ENCODE measurements at regions not wholly inside any gene's neighbourhood (a gene's known extent, or its start where the extent isn't known, plus 50 kb on each side); places are given as distances from the start of the nearest gene placed in this dataset.

DNA sequence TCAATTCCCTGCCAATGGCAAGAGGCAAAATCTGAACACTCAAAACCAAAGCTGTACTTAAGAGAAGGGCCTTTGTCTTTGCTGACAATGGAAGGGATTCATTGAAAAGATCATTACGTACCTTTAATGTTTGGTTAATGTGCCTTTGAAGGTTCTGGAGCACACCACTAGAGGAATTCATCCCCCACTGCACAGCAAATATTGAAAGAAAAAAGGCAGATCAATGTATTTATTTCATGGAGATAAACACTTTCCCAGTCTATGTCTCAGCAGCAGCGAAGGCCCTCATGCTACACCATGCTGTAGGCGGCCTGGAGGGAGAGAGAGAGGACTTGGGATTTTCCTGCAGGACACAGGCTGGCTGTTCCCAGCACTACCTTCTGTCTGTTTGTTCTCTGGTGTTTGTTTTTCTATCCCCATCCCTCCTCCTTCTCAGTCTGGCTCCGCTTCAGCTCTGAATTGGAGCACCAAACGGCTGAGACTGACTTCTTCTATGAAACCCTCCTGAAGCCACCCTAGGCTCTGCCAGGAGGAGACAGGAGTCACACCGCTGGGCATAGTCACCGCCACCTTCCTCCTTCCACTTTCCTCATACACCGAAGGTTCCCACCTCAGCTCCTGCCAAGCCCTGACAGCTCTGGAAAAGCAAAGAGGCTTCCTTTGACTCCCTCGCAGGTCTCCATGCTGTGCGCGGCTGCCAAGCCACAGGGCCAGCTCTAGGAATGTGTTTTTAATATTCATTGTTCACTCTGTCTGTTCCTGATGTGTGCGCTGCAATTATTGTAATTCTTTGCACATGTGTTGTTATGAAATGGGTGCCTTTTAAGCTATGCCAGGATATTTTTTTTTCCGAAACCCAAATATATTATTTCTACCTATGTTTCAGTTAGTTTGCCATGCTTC, 301.5 kb downstream of the FZD1 start (continued):
- TF ChIP-seq MYC (CRISPR knock-in tag; IDR thresholded peaks at IDR 0.05; ENCODE audit: borderline replicate concordance) (no peak; the same call in 1 of the 2 replicates), CCDC6 (CRISPR knock-in tag; IDR thresholded peaks at IDR 0.05) (no peak), ZKSCAN8 (CRISPR knock-in tag; IDR thresholded peaks at IDR 0.05; ENCODE audit: borderline replicate concordance) (no peak), ZFAT (CRISPR knock-in tag; conservative IDR thresholded peaks at IDR 0.05) (no peak), ZNF616 (CRISPR knock-in tag; IDR thresholded peaks at IDR 0.05; ENCODE audit: low read depth) (no peak), ZNF44 (CRISPR knock-in tag; IDR thresholded peaks at IDR 0.05) (no peak), ISX (CRISPR knock-in tag; conservative IDR thresholded peaks at IDR 0.05) (no peak), SNRNP70 (IDR thresholded peaks at IDR 0.05; ENCODE audit: low read depth, low read length) (no peak), SMAD1 (CRISPR knock-in tag; IDR thresholded peaks at IDR 0.05; ENCODE audit: borderline replicate concordance, low read depth) (no peak), DNMT1 (CRISPR knock-in tag; IDR thresholded peaks at IDR 0.05) (no peak), ZFP37 (CRISPR knock-in tag; IDR thresholded peaks at IDR 0.05; ENCODE audit: borderline replicate concordance) (no peak), ZNF800 (CRISPR knock-in tag; IDR thresholded peaks at IDR 0.05) (no peak), FOXK2 (IDR thresholded peaks at IDR 0.05) (no peak), GLI4 (CRISPR knock-in tag; IDR thresholded peaks at IDR 0.05; ENCODE audit: borderline replicate concordance) (no peak), ZNF644 (CRISPR knock-in tag; IDR thresholded peaks at IDR 0.05; ENCODE audit: low read depth) (peak; percentile 65; the same call in 1 of the 2 replicates), RORA (CRISPR knock-in tag; IDR thresholded peaks at IDR 0.05) (no peak), FOXO1 (CRISPR knock-in tag; IDR thresholded peaks at IDR 0.05) (peak; percentile 46; the same call in 1 of the 2 replicates), ZNF816 (CRISPR knock-in tag; IDR thresholded peaks at IDR 0.05; ENCODE audit: borderline replicate concordance) (no peak), NR1H2 (CRISPR knock-in tag; IDR thresholded peaks at IDR 0.05; ENCODE audit: borderline replicate concordance, low read depth) (no peak), NFRKB (IDR thresholded peaks at IDR 0.05) (no peak), ZNF724P (CRISPR knock-in tag; IDR thresholded peaks at IDR 0.05; ENCODE audit: borderline replicate concordance) (no peak), ZSCAN12 (CRISPR knock-in tag; IDR thresholded peaks at IDR 0.05) (no peak), FOXP1 (IDR thresholded peaks at IDR 0.05) (no peak), FOXP1 (CRISPR knock-in tag; IDR thresholded peaks at IDR 0.05) (peak; percentile 52; the same call in 1 of the 2 replicates)
- TF ChIP-seq, protein P1, sequence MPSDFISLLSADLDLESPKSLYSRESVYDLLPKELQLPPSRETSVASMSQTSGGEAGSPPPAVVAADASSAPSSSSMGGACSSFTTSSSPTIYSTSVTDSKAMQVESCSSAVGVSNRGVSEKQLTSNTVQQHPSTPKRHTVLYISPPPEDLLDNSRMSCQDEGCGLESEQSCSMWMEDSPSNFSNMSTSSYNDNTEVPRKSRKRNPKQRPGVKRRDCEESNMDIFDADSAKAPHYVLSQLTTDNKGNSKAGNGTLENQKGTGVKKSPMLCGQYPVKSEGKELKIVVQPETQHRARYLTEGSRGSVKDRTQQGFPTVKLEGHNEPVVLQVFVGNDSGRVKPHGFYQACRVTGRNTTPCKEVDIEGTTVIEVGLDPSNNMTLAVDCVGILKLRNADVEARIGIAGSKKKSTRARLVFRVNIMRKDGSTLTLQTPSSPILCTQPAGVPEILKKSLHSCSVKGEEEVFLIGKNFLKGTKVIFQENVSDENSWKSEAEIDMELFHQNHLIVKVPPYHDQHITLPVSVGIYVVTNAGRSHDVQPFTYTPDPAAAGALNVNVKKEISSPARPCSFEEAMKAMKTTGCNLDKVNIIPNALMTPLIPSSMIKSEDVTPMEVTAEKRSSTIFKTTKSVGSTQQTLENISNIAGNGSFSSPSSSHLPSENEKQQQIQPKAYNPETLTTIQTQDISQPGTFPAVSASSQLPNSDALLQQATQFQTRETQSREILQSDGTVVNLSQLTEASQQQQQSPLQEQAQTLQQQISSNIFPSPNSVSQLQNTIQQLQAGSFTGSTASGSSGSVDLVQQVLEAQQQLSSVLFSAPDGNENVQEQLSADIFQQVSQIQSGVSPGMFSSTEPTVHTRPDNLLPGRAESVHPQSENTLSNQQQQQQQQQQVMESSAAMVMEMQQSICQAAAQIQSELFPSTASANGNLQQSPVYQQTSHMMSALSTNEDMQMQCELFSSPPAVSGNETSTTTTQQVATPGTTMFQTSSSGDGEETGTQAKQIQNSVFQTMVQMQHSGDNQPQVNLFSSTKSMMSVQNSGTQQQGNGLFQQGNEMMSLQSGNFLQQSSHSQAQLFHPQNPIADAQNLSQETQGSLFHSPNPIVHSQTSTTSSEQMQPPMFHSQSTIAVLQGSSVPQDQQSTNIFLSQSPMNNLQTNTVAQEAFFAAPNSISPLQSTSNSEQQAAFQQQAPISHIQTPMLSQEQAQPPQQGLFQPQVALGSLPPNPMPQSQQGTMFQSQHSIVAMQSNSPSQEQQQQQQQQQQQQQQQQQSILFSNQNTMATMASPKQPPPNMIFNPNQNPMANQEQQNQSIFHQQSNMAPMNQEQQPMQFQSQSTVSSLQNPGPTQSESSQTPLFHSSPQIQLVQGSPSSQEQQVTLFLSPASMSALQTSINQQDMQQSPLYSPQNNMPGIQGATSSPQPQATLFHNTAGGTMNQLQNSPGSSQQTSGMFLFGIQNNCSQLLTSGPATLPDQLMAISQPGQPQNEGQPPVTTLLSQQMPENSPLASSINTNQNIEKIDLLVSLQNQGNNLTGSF (CRISPR knock-in tag; IDR thresholded peaks at IDR 0.05): no peak

All from HepG2 (cell line).